ENCODE measurements at regions not wholly inside any gene's neighbourhood (a gene's known extent, or its start where the extent isn't known, plus 50 kb on each side); places are given as distances from the start of the nearest gene placed in this dataset.

- TF ChIP-seq NFYB (IDR thresholded peaks at IDR 0.05; ENCODE audit: extremely low read depth, insufficient read length), result no peak
- no peak for TF ChIP-seq RFX7 (CRISPR knock-in tag; IDR thresholded peaks at IDR 0.05)
- TF ChIP-seq POLR2A (conservative IDR thresholded peaks at IDR 0.05), result no peak
Observed at GRCh38 chr4:166518315-166518714, 645.3 kb downstream of the TLL1 start.
